HCT116 (cell line): ENCODE measurements at regions not wholly inside any gene's neighbourhood (a gene's known extent, or its start where the extent isn't known, plus 50 kb on each side); places are given as distances from the start of the nearest gene placed in this dataset.

ENCODE experiments used
- CTCF ChIP-seq, 3 experiments: fragments of 200-600 bp in 1 of 3; sonication (generic) in 1 of 3; IDR thresholded peaks in 2 of 3; conservative IDR thresholded peaks in 1 of 3; 2 replicates each; pipeline ENCODE4 v1.5.1; 2012 to 2017; ENCODE audit warnings: low read depth in 2 of 3, low read length in 2 of 3, antibody characterized with exemption in 1 of 3, borderline replicate concordance in 1 of 3, control low read depth in 1 of 3, mild to moderate bottlenecking in 1 of 3, mixed read lengths in 1 of 3, mixed run types in 1 of 3, moderate library complexity in 1 of 3; ENCODE audit not compliant: insufficient read depth in 1 of 3
- MAX ChIP-seq: IDR thresholded peaks from 2 replicates; pipeline ENCODE4 v1.6.1; 2012
- POLR2A ChIP-seq: IDR thresholded peaks from 2 replicates; pipeline ENCODE4 v1.7.0; 2011; ENCODE audit warnings: borderline replicate concordance; ENCODE audit not compliant: insufficient read depth, insufficient read length; ENCODE audit errors: extremely low read depth

DNA sequence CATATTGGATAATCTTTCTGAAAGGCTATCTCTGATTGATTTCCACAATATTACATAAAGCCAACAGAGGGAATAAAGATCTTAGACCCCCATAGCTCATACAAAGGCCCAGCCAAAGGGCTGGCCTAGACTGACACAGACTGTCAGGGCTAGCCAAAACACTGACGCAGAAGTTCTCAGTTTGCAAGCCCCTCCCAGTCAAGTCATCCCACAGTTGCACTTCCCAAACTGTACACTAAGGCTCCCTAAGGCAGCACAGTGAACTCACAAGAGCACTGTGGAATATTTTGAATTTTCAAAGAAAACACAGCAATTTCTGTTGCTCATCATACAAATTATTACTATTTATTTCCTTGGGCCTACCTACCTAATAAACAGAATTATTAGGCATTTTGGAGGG lies 244.9 kb downstream of the SP3 start:
- TF ChIP-seq CTCF (IDR thresholded peaks at IDR 0.05 in 2 of 3, conservative IDR thresholded peaks at IDR 0.05 in 1 of 3; ENCODE audit: borderline replicate concordance in 1 of 3, insufficient read depth in 1 of 3, low read depth in 2 of 3, low read length in 2 of 3) (peak in 1 of 3 experiments; percentile 7; a peak in 2 of 6 replicates), MAX (no peak), POLR2A (no peak)
